ENCODE measurements at regions not wholly inside any gene's neighbourhood (a gene's known extent, or its start where the extent isn't known, plus 50 kb on each side); places are given as distances from the start of the nearest gene placed in this dataset.
A peak's percentile ranks its signal among the peaks of the same experiment; 100 is the strongest.

- TF ChIP-seq CTCF (conservative IDR thresholded peaks at IDR 0.05; ENCODE audit: low read depth in 2 of 2) (peak; percentile 64 to 82), EZH2phosphoT487 (IDR thresholded peaks at IDR 0.05; ENCODE audit: unreplicated experiment) (no peak), ETS1 (IDR thresholded peaks at IDR 0.05) (no peak), EZH2 (IDR thresholded peaks at IDR 0.05; ENCODE audit: low read depth, unreplicated experiment) (no peak)
Measured at GRCh38 chr6:6724539-6725467, 136.3 kb downstream of the LY86 start.
